NCI-H128 (cell line): ENCODE measurements at regions not wholly inside any gene's neighbourhood (a gene's known extent, or its start where the extent isn't known, plus 50 kb on each side); places are given as distances from the start of the nearest gene placed in this dataset.
"Not testable (repeated sequence)": the region's sequence is repeated elsewhere in the genome, so short reads cannot be mapped to it uniquely, and the experiment has no call there.

Source experiments
- DNase-seq: peaks from one replicate; lab custom pipeline; 2025; ENCODE audit not compliant: unreplicated experiment; lab: John Stamatoyannopoulos, UW

DNA sequence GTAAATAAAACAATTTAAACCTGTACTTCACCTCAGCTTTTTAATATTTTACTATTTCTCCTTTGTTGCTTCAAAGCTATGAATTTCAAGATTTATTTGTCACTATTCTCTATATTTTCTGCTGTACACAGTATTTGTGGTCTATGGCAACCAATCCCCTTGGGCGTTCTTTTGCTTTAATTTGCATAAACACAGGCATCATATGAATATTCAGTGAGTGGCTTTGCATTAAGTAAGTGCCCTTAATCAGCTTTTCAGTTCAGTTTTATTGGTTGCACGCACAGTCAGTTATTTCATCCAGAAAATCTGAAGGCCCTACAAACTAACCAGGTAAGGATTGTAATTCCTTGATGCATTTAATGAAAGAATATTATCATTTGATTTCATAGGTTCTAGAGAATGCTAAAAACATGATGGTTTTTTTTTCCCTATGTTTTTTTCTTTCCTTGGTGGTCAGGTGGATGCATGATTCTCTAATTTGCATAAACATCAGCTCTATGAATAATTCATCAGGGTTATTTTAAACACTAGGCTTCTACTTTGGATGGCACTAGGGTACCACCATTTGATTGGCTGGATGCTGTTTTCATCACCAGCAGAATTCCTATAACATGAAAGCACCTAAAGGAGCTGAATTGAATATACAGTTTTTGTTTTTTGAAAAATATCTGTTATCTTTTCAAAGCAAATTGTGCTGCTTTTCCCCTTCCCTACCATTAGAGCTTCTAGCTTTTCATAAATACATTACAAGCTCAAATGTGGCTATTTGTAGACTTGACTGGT is 249.2 kb upstream of the CCNH start:
- no peak for DNase-seq

DNA sequence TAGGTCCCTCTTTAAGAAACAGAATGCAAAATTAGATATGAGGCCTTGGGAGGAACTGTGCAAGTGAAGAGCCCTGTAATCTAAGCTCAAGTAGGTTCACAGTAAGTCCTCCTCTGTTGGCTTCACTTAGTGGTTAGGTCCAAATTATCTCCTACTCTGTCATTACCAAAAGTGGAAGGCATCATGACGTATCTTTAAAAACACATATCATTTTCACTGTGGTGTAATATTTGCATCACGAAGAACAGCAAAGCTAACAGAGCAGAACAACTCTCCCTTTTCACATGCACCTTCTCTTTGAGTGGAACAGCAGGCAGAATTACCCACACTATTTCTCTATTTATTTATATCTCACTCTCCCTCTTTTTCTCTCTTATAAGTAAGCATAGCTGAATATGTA is 240.5 kb upstream of the CCNH start:
- no peak for DNase-seq

DNA sequence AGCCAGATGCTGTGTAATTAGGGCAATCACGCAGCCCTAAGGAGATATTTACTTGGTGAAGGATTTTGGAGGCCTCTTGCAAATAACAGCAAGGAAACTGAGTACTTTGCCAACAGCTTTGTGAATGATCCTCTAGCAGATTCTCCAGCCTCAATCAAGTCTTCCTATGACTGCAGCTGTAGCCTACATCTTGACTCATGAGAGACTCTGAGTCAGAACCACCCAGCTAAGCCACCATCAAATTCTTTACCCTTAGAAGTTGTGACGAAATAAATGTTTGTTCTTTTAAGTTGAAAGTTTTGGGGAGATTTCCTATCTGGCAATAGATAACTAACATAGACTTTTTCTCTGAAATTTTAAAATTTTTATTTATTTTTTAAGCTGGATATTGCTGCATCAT is 237.6 kb upstream of the CCNH start:
- no peak for DNase-seq

DNA sequence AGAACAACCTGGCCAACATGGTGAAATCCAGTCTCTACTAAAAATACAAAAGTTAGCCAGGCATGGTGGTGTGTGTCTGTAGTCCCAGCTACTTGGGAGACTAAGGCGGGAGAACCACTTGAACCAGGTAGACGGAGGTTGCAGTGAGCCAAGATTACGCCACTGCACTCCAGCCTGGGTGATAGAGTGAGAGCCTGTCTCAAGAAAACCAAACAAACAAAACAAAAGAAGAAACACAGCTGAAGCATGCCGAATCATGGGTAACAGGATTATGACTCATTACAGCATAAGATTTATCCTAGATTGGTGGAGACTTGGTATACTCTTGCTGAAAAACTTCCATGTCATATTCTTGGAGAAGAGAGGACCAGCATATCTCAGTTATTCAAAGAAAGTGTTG is 236.7 kb upstream of the CCNH start:
- DNase-seq: no peak

DNA sequence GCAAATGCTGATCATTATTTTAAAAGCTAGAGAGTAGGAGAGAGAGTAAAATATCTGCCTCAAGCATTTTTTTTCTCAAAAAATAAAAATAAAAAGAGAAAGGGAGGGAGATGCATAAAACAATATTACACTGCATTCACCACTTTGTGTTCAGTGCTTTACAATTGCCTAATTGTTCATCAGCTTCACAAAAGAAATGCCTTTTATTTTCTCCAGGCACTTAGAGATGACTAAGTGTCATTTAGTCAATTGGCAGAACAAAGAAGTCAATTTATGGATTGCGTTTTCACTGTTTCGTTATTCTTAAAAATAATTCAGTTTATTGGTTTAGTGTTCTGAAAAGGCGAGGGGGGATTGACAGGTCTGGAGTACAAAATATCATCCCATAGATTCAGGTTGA is 232.5 kb upstream of the CCNH start:
- no peak for DNase-seq

DNA sequence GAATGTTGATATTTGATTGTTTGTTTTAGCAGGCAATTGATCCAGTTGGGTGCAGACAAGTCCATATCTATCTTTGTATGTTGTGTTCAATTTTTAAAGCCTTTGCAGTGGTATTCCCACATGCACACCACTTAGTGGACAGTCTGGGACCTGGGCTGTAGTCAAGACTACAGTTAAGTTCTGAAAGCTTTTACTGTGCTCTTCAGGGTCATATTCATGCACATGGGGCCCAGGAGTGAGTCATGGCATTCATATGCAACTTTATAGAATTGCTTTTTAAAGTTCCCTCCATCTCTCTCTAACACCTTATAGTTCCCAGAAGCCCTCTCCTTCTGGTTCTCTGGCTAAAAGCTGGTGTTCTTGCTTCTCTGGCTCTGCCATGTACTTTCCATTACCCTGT is 228.2 kb upstream of the CCNH start:
- no peak for DNase-seq

DNA sequence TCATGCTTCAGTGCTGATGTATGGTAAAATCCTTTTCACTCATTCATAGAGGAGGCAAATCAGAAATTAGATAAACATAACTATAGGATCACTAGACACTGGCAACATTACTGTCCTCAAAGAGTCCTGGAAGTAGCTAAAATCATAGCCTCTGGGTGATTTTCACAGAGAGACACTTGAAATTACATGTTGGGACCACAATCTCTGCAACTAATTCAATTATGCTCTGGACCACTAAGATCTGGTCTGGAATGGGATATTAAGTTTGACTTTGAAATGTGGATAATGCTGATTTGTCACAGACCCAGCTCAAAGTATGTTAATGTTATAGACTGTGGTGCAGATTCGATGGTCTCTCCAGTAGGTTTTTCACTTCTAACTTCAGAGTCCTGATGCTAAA is 214.6 kb upstream of the CCNH start:
- no peak for DNase-seq

DNA sequence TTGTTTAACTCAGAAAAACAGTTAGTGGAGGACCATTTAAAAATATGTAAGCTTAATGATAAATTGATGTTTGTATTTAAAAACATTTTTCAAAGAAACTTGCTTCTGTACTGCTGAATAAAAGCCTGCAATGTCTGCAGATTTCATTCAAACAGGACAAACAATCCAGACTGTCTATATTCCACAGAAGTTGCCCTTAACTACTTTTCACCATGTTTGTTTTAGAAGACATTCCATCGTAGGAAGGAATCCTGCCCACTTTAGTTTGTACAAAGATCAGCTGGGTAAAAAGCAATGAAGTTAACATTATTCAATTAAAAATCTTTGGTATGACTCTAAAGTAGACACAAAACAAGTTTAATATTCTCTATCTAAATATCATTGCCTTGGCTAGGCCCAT is 195.7 kb upstream of the CCNH start:
- no peak for DNase-seq

DNA sequence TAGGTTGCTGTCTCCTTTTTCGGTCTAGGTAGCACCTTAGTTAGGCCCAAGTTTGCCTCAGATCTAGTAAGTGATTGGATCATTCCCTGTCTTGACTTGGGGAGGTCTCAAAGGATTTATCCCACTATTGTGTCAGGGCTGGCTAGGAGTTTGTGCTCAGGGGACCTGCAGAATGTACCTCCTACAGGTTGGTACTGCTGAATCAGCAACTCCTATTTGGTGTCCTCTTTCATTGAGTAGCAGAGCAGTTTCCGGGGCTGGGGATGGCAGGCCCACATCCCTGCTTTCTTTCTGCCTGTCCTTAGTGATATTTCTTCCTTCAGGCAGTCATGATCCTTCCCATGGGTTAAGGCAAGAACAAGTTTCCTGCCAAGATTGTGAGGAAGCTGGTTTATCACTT is 192.9 kb upstream of the CCNH start:
- DNase-seq: no peak

DNA sequence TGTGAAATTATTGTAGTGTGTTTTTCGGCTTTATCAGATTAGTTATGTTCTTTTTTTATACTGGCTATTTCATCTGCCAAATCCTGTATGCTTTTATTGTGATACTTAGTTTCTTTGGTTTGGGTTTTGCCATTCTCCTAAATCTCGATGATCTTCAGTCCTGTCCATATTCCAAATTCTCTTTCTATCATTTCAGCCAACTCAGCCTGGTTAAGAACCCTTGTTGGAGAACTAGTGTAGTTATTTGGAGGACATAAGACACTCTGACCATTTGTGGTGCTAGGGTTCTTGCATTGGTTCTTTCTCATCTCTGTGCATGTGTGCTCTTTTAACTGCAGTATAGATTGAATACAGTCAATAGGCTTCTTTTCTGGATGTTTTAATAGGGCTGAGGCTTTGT is 187.0 kb upstream of the CCNH start:
- no peak for DNase-seq

DNA sequence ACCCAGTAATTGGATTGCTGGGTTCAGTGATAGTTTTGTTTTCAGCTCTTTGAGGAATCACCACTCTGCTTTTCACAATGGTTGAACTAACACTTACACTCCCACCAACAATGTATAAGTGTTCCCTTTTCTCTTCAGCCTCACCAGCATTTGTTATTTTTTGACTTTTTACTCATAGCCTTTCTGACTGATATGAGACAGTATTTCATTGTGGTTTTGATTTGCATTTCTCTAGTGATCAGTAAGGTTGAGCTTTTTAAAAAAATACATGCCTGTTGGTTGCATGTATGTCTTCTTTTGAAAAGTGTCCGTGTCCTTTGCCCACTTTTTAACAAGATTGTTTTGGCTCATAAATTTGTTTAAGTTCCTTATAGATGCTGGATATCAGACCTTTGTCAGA is 185.7 kb upstream of the CCNH start:
- no peak for DNase-seq

DNA sequence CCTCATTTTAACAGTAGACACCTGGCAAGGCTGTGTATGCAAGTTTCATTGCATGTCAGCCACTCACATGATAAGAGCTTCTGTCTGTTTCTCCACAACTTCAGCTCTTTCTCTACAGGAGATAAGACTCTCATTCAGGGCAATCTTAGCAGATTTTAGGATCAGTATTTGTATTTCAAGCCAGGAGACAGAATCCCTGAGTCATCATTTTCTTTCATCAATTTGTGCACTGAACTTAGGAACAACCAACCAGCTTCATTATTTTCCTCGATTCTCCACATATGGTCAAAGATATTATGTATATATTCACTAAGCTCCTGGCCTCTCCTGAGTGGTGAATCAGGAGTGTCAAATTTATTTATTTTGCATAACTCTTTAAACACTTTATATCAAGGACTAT is 181.8 kb upstream of the CCNH start:
- no peak for DNase-seq

DNA sequence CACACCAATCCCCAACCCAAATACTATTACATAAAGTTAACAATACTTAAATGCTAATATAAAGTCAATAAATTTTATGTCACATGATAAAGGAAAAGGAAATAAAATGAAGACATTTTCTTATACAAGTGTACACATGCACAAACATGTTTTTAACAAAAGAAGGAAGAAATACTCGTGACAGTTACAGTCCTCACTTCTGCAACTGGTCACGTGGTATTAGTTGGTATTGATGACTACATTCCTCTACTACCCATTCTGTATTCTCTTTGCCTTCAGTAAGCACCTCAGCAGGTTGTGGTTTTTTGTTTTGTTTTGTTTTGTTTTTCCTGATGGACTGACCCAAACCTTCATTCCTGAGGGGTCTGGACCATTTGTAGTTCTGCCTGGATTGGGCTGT is 176.9 kb upstream of the CCNH start:
- no peak for DNase-seq

DNA sequence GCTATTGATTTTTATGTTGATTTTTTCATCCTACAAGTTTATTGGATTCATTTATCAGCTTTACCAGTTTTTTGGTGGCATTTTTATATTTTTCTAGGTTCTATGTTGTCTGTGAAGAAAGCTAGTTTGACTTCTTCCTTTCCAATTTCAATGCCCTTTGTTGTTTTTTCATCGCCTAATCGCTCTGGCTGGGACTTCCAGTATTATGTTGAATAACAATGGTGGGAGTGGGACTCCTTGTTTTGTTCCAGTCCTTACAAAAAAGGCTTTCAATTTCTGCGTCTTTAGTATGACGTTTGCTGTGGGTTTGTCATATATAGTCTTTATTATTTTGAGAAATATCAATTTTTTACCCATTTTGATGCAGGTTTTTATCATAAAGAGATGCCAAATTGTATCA is 175.6 kb upstream of the CCNH start:
- no peak for DNase-seq

DNA sequence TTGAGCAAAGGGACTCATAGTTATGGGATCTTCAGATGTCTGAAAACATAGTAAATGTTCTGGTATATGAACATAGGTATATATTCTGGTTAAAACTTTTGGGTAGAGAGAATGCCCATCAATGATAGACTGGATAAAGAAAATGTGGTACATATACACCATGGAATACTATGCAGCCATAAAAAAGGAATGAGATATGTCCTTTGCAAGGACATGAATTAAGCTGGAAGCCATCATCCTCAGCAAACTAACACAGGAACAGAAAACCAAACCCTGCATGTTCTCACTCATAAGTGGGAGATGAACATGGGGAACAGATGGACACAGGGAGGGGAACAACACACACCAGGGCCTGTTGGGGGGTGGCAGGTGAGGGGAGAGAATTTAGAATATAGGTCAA is 171.0 kb upstream of the CCNH start:
- DNase-seq: not testable (repeated sequence)

DNA sequence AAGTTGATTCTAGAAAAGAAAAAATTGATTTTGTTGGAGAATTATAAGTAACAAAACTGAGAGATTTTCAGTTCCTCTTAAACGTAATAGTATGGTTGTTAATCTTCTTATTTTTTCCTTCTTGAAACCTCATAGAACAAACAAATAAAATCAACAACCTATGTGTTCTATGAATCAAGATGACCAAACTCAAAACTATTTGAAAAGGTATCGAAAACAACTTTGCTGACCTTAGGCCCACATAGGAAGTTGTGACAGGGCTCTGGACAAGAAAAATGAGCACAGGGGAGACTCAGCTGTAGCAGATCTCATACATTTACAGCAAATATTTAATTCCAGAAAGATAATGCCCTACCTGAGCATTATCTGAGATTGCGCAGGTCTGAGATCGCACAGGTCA is 169.4 kb upstream of the CCNH start:
- no peak for DNase-seq

DNA sequence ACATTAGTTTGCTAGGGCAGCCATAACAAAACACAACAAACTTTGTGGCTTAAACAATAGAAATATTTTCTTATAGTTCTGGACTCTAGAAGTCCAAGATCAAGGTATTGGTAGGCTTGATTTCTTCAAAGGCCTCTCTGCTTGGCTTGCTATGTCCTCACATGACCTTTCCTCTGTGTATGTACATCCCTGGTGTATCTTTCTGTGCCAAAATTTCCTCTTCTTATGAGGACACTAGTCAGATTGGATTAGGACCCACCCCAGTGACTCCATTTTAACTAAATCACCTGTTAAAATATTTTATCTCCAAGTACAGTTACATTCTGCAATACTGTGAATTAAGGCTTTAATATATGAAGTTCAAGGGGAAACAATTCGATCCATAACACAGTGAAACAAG is 168.9 kb upstream of the CCNH start:
- no peak for DNase-seq

DNA sequence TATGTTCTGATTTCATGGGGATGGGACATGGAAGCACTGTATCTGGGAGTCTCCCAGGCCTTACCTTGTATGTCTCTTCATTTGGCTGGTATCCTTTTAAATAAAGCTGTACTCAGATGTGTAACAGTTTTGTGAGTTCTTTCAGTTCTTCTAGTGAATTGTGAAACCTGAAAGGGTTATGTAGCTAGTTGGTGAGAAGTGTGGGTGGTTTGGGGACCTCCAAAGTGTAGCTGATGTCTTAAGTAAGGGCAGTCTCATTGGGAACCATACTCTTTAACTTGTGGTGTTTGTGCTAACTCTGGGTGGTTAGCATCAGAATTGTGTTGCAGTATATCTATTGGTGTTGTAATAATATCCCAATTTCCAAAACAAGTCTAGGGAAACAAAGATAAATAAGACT is 166.9 kb upstream of the CCNH start:
- DNase-seq: no peak

DNA sequence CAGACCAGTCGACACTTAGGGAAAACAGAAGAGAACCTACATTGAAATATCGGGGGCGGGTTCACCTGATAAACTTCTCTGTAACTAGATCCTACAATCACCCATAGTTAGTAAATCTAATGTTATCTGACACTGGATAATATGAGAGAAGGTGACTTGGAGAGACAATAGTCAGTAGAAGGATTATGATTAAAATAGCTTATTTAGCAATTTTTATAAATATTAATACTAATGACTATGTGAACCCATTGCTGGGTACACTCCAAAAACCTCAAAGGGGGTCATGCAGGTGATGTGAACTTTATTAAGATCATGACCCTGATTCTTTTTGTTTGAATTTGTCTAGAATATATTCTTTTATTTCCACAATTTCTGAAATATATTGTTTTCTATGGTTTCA is 164.1 kb upstream of the CCNH start:
- DNase-seq: no peak

DNA sequence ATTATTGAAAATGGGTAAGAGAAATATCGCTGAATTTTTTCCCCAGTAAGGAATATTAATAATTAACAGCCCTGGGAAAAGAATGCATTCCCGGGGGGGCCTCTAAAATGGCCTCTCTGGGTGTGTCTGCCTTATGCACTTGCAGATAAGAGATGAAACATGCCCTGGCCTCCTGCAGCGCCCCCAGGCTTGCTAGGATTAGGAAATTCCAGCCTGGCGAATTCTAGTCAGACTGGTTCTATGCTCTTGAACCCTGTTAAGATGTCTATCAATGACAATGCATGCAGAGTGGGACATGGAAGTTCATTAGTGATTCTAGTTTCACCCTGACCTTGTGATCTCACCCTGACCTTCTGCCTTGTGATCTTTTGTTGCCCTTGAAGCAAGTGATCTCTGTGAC is 163.6 kb upstream of the CCNH start:
- not testable (repeated sequence) for DNase-seq

DNA sequence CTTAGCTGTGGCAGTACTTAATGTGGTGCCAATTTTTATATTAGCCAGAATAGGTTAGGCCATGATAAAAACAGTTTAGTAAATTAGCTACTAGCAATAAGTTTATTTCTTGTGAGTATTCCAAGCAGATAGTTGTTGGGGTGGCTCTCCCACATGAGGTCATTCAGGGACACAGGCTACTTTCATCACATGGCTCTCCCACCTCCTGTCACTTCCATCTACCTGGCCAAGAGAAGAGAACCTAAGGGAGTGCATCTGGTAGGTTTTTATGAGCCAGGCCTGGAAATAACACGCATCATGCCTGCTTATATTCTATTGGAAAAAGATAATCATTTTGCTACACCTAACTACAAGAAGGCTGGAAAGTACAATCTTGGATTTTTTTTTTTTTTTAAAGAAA is 161.4 kb upstream of the CCNH start:
- DNase-seq: no peak

DNA sequence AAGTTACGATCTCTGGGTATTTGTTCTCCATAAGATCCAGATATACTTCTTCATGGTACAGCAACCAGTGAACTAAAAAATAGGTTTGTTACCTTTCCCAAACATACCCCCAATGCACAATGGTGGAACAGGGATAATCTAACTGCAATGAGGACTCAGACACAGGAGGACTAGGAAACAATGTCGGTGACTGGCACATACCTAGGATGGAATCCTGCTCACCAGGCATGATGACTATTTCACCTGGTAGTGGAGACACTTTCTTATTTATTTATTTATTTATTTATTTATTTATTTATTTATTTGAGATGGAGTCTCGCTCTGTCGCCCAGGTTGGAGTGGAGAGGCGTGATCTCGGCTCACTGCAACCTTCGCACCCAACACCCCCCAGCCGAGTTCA is 159.9 kb upstream of the CCNH start:
- no peak for DNase-seq

DNA sequence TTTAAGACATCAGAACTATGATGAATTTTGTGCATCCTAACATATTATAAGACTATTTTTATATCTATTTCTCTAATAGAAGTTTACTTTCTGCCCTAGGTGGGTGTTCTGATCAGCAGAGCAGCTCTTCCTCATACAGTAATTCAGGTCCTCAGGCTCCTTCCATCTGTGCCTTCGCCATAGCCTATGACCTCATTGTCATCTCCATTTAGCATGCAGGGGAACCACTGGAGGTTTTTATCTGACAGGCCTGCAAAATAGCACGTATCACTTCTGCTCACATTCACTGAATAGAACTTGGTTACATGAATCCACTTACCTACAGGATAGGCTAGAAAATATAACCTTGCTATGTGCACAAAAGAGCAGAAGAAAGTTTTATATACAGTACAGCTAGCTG is 159.4 kb upstream of the CCNH start:
- no peak for DNase-seq

DNA sequence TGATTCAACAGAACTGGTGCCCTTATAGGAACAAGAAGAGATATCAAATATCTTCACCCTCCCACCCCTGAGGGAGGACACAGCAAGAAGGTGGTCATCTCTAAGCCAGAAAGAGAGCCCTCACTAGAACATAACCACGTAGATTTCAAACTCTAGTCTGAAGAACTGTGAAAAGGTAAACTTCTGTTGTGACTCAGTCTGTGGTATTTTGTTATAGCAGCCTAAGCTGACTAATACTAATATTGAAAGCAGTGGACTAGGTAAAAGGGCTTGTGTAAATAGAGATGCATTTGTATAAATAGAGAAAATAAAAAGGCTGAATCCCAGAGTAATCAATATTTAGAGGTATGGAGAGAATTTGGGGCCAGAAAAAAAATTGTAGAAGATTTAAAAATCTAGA is 157.6 kb upstream of the CCNH start:
- DNase-seq: no peak
